Fibroblast of lung (primary cell): ENCODE measurements at regions not wholly inside any gene's neighbourhood (a gene's known extent, or its start where the extent isn't known, plus 50 kb on each side); places are given as distances from the start of the nearest gene placed in this dataset.

ENCODE experiments used
- DNase-seq, 2 donors: peaks; one replicate each; pipeline versions ENCODE4 v3.0.0 to v3.0.0-alpha.2; 2010; ENCODE audit warnings: low read depth in 2 of 2
- H2AFZ ChIP-seq: 2 replicates; pipeline ENCODE4 v1.5.1; 2012; ENCODE audit warnings: low read length, control low read depth, inconsistent platforms
- H3K27ac ChIP-seq: 2 replicates; pipeline ENCODE4 v1.5.1; 2011; ENCODE audit warnings: low read length, control low read depth; ENCODE audit not compliant: insufficient read depth
- H3K27me3 ChIP-seq: 2 replicates; pipeline ENCODE4 v1.5.1; 2011; ENCODE audit warnings: mild to moderate bottlenecking, low read length; ENCODE audit not compliant: control insufficient read depth, insufficient read depth
- H3K36me3 ChIP-seq: 2 replicates; pipeline ENCODE4 v1.5.1; 2011; ENCODE audit warnings: low read length; ENCODE audit not compliant: control insufficient read depth, insufficient read depth
- H3K4me1 ChIP-seq: 2 replicates; pipeline ENCODE4 v1.5.1; 2011; ENCODE audit warnings: low read length; ENCODE audit not compliant: control insufficient read depth, insufficient read depth; ENCODE audit errors: extremely low read depth
- H3K4me2 ChIP-seq: 2 replicates; pipeline ENCODE4 v1.5.1; 2011; ENCODE audit warnings: low read length, control low read depth; ENCODE audit not compliant: insufficient read depth; ENCODE audit errors: extremely low read depth
- H3K4me3 ChIP-seq, 4 experiments: fragments of 200-600 bp in 1 of 4; sonication (generic) in 1 of 4; replicated peaks in 1 of 4; 2 replicates each; pipeline ENCODE4 v1.5.1; 2011 to 2016; ENCODE audit warnings: low read length in 4 of 4, low read depth in 3 of 4, mild to moderate bottlenecking in 3 of 4, control low read depth in 2 of 4, inconsistent platforms in 1 of 4, mixed read lengths in 1 of 4; ENCODE audit not compliant: insufficient read depth in 1 of 4; ENCODE audit errors: control extremely low read depth in 1 of 4
- H3K79me2 ChIP-seq: 2 replicates; pipeline ENCODE4 v1.5.1; 2012; ENCODE audit warnings: mild to moderate bottlenecking, low read length, inconsistent platforms; ENCODE audit not compliant: control insufficient read depth, insufficient read depth
- H3K9ac ChIP-seq: 2 replicates; pipeline ENCODE4 v1.5.1; 2011; ENCODE audit warnings: mild to moderate bottlenecking, low read length, control low read depth; ENCODE audit not compliant: insufficient read depth
- H3K9me3 ChIP-seq: 2 replicates; pipeline ENCODE4 v1.5.1; 2012; ENCODE audit warnings: low read depth, low read length; ENCODE audit not compliant: control insufficient read depth, insufficient read depth
- H4K20me1 ChIP-seq: 2 replicates; pipeline ENCODE4 v1.5.1; 2011; ENCODE audit warnings: low read length; ENCODE audit not compliant: control insufficient read depth, insufficient read depth; ENCODE audit errors: extremely low read depth
- CTCF ChIP-seq, 2 donors: IDR thresholded peaks in 1 of 2; conservative IDR thresholded peaks in 1 of 2; 1 replicate in 1 of 2; 2 replicates in 1 of 2; pipeline ENCODE4 v1.5.1; 2011 to 2012; ENCODE audit warnings: low read length in 2 of 2, control low read depth in 1 of 2, inconsistent platforms in 1 of 2, low read depth in 1 of 2, mild to moderate bottlenecking in 1 of 2
- EZH2 ChIP-seq: IDR thresholded peaks from 2 replicates; pipeline ENCODE4 v1.5.1; 2012; ENCODE audit warnings: low read length, control low read depth, mild to moderate bottlenecking; ENCODE audit errors: missing control alignments

GRCh38 chr6:170151804-170152123 lies 139.1 kb downstream of the DLL1 start:
- DNase-seq: no peak
- no peaks in the 10 kb centered on the region for H3K4me1 ChIP-seq
- no peaks in the 10 kb centered on the region for H3K9me3 ChIP-seq
- no peaks in the 10 kb centered on the region for H3K79me2 ChIP-seq
- H3K4me2 ChIP-seq: peak overlapping the region; percentile 13
- TF ChIP-seq EZH2: no peak
- TF ChIP-seq CTCF (conservative IDR thresholded peaks at IDR 0.05 in 1 of 2, IDR thresholded peaks at IDR 0.05 in 1 of 2; ENCODE audit: low read depth in 1 of 2, low read length in 2 of 2): no peak
- no peaks in the 10 kb centered on the region for H4K20me1 ChIP-seq
- H3K4me3 ChIP-seq: no peak overlapping the region
- H3K36me3 ChIP-seq: no peaks in the 10 kb centered on the region
- no peak overlapping the region for H2AFZ ChIP-seq
- no peak overlapping the region for H3K27ac ChIP-seq
- no peaks in the 10 kb centered on the region for H3K27me3 ChIP-seq
- H3K9ac ChIP-seq: no peak overlapping the region

- DNase-seq: no peak
- no peaks in the 10 kb centered on the region for H3K4me1 ChIP-seq
- no peaks in the 10 kb centered on the region for H3K9me3 ChIP-seq
- no peaks in the 10 kb centered on the region for H4K20me1 ChIP-seq
- TF ChIP-seq EZH2 (no peak), CTCF (conservative IDR thresholded peaks at IDR 0.05 in 1 of 2, IDR thresholded peaks at IDR 0.05 in 1 of 2; ENCODE audit: low read depth in 1 of 2, low read length in 2 of 2) (no peak)
- no peak overlapping the region for H3K4me2 ChIP-seq
- no peaks in the 10 kb centered on the region for H3K27me3 ChIP-seq
- H3K9ac ChIP-seq: no peak overlapping the region
- H3K36me3 ChIP-seq: no peaks in the 10 kb centered on the region
- H3K4me3 ChIP-seq: no peak overlapping the region
- H2AFZ ChIP-seq: no peak overlapping the region
- H3K27ac ChIP-seq: no peak overlapping the region
- no peaks in the 10 kb centered on the region for H3K79me2 ChIP-seq
Observed at GRCh38 chr6:170151321-170151771, 139.5 kb downstream of the DLL1 start.

GRCh38 chr6:170150590-170150945 lies 140.3 kb downstream of the DLL1 start:
- H3K79me2 ChIP-seq: no peaks in the 10 kb centered on the region
- no peak overlapping the region for H3K27ac ChIP-seq
- no peaks in the 10 kb centered on the region for H4K20me1 ChIP-seq
- H2AFZ ChIP-seq: no peak overlapping the region
- no peaks in the 10 kb centered on the region for H3K27me3 ChIP-seq
- no peaks in the 10 kb centered on the region for H3K36me3 ChIP-seq
- no peaks in the 10 kb centered on the region for H3K9me3 ChIP-seq
- TF ChIP-seq CTCF (conservative IDR thresholded peaks at IDR 0.05 in 1 of 2, IDR thresholded peaks at IDR 0.05 in 1 of 2; ENCODE audit: low read depth in 1 of 2, low read length in 2 of 2) (no peak), EZH2 (no peak)
- H3K4me1 ChIP-seq: no peaks in the 10 kb centered on the region
- DNase-seq: no peak
- no peak overlapping the region for H3K4me2 ChIP-seq
- no peak overlapping the region for H3K4me3 ChIP-seq
- H3K9ac ChIP-seq: no peak overlapping the region
